Ishikawa (cell line): ENCODE measurements at regions not wholly inside any gene's neighbourhood (a gene's known extent, or its start where the extent isn't known, plus 50 kb on each side); places are given as distances from the start of the nearest gene placed in this dataset.

Source experiments
- CREB1 ChIP-seq: IDR thresholded peaks from 2 replicates; pipeline ENCODE4 v1.6.1; 2012; ENCODE audit warnings: low read depth
- EGR1 ChIP-seq: IDR thresholded peaks from 2 replicates; pipeline ENCODE4 v1.6.1; 2012
- EP300 ChIP-seq: IDR thresholded peaks from 2 replicates; pipeline ENCODE4 v1.6.1; 2012; ENCODE audit warnings: borderline replicate concordance
- MAX ChIP-seq: IDR thresholded peaks from 2 replicates; pipeline ENCODE4 v1.6.1; 2012
- NFIC ChIP-seq: IDR thresholded peaks from 2 replicates; pipeline ENCODE4 v1.6.1; 2012
- RAD21 ChIP-seq: IDR thresholded peaks from 2 replicates; pipeline ENCODE4 v1.6.1; 2012; ENCODE audit warnings: low read depth
- REST ChIP-seq: IDR thresholded peaks from 2 replicates; pipeline ENCODE4 v1.6.1; 2012; ENCODE audit warnings: low read depth, mild to moderate bottlenecking
- USF1 ChIP-seq: IDR thresholded peaks from 2 replicates; pipeline ENCODE4 v1.6.1; 2012
- YY1 ChIP-seq: IDR thresholded peaks from 2 replicates; pipeline ENCODE4 v1.6.1; 2012; ENCODE audit warnings: low read depth

GRCh38 chr5:174970502-174970901, 246.1 kb downstream of the MSX2 start:
- TF ChIP-seq EP300 (no peak), EGR1 (no peak), NFIC (no peak), REST (no peak), MAX (no peak), USF1 (no peak), YY1 (no peak), CREB1 (no peak), RAD21 (no peak)
